ENCODE measurements at regions not wholly inside any gene's neighbourhood (a gene's known extent, or its start where the extent isn't known, plus 50 kb on each side); places are given as distances from the start of the nearest gene placed in this dataset.
A peak's percentile ranks its signal among the peaks of the same experiment; 100 is the strongest.

- TF ChIP-seq CTCF (IDR thresholded peaks at IDR 0.05) (peak in 1 of 4 experiments; percentile 27), POLR2A (IDR thresholded peaks at IDR 0.05) (no peak)
These were observed 99.8 kb upstream of the CDH5 start for GRCh38 chr16:66266436-66267291.

All from uterus (tissue), 2 donors.